Hepatocyte (in vitro differentiated cells): ENCODE measurements at regions not wholly inside any gene's neighbourhood (a gene's known extent, or its start where the extent isn't known, plus 50 kb on each side); places are given as distances from the start of the nearest gene placed in this dataset.

ENCODE experiments used
- DNase-seq: peaks from one replicate; pipeline ENCODE4 v3.0.0-alpha.2; 2016; ENCODE audit warnings: low spot score
- H2AFZ ChIP-seq: fragments of 200-600 bp; sonication (generic); 2 replicates; pipeline ENCODE4 v1.6.0; 2016; ENCODE audit warnings: antibody characterized with exemption, mild to moderate bottlenecking
- H3K27ac ChIP-seq: fragments of 200-600 bp; sonication (generic); 2 replicates; pipeline ENCODE4 v1.5.1; 2016; ENCODE audit warnings: mild to moderate bottlenecking
- H3K27me3 ChIP-seq: fragments of 200-600 bp; sonication (generic); 2 replicates; pipeline ENCODE4 v1.6.1; 2016
- H3K36me3 ChIP-seq: fragments of 200-600 bp; sonication (generic); replicated peaks from 2 replicates; pipeline ENCODE4 v1.5.1; 2016; ENCODE audit warnings: low read depth; ENCODE audit not compliant: insufficient read depth
- H3K4me1 ChIP-seq: fragments of 200-600 bp; sonication (generic); 2 replicates; pipeline ENCODE4 v1.5.1; 2016; ENCODE audit warnings: mild to moderate bottlenecking, moderate library complexity; ENCODE audit not compliant: insufficient read depth
- H3K4me2 ChIP-seq: fragments of 200-600 bp; sonication (generic); 2 replicates; pipeline ENCODE4 v1.6.0; 2016
- H3K4me3 ChIP-seq: fragments of 200-600 bp; sonication (generic); 2 replicates; pipeline ENCODE4 v1.5.1; 2016; ENCODE audit warnings: mild to moderate bottlenecking
- H3K79me2 ChIP-seq: fragments of 200-600 bp; sonication (generic); 2 replicates; pipeline ENCODE4 v1.6.0; 2017; ENCODE audit warnings: mild to moderate bottlenecking
- H3K9me2 ChIP-seq: fragments of 200-600 bp; sonication (generic); replicated peaks from 2 replicates; pipeline ENCODE4 v1.6.0; 2017; ENCODE audit warnings: mild to moderate bottlenecking; ENCODE audit not compliant: insufficient read depth
- H3K9me3 ChIP-seq: fragments of 200-600 bp; sonication (generic); 2 replicates; pipeline ENCODE4 v1.5.1; 2016; ENCODE audit warnings: low read depth, mild to moderate bottlenecking
- H4K20me1 ChIP-seq: fragments of 200-600 bp; sonication (generic); 2 replicates; pipeline ENCODE4 v1.6.0; 2016; ENCODE audit warnings: mild to moderate bottlenecking; ENCODE audit not compliant: insufficient read depth, poor library complexity, severe bottlenecking
- EZH2 ChIP-seq: fragments of 200-600 bp; sonication (generic); IDR thresholded peaks from 2 replicates; pipeline ENCODE4 v1.6.1; 2016; ENCODE audit warnings: antibody characterized with exemption, mild to moderate bottlenecking, borderline replicate concordance
- EZH2phosphoT487 ChIP-seq: fragments of 200-600 bp; sonication (generic); IDR thresholded peaks from one replicate; pipeline ENCODE4 v1.6.1; 2018; ENCODE audit warnings: antibody characterized with exemption, mild to moderate bottlenecking, low read depth, moderate library complexity; ENCODE audit not compliant: unreplicated experiment, severe bottlenecking
- WGBS: methylation state at CpG from one replicate; pipeline ENCODE4 v1.1.6; 2016; ENCODE audit warnings: low lambda C conversion rate; ENCODE audit errors: missing lambda C conversion rate; 5-methylcytosine and 5-hydroxymethylcytosine counted together
- TF ChIP-seq, protein P1 (sequence below): fragments of 200-600 bp; sonication (generic); IDR thresholded peaks from 2 replicates; pipeline ENCODE4 v1.5.1; 2016; ENCODE audit warnings: antibody characterized with exemption, mild to moderate bottlenecking; ENCODE audit not compliant: poor library complexity

DNA sequence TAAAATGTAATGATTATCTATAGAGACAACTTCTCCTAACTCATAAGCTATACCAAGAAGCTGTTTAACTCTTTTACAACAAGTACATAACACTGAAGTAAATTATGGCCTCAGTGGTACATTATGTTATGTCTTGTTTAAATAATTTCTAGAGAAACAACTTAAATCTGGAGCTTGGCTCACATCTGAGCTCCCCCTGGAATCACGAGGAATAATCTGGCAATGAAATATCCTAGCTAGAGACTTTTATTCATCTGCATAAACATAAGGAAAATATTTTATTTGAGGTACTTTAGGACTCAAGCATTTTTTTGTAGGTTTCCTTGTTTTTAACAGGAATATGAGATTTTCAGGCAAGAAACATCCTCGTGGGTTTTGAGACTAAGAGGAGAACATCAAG, 354.7 kb upstream of the SLC7A11 start:
- Histone ChIP-seq H3K4me1 (no peaks in the 10 kb centered on the region), H3K4me2 (no peak overlapping the region), H3K4me3 (no peak overlapping the region), H3K27ac (no peak overlapping the region), H2AFZ (no peak overlapping the region), H3K27me3 (no peaks in the 10 kb centered on the region), H4K20me1 (no peaks in the 10 kb centered on the region), H3K79me2 (no peaks in the 10 kb centered on the region), H3K9me3 (no peaks in the 10 kb centered on the region), H3K36me3 (no peaks in the 10 kb centered on the region), H3K9me2 (no peaks in the 10 kb centered on the region)
- no peak for DNase-seq
- no peak for TF ChIP-seq EZH2phosphoT487
- TF ChIP-seq EZH2, result no peak
- TF ChIP-seq, protein P1, sequence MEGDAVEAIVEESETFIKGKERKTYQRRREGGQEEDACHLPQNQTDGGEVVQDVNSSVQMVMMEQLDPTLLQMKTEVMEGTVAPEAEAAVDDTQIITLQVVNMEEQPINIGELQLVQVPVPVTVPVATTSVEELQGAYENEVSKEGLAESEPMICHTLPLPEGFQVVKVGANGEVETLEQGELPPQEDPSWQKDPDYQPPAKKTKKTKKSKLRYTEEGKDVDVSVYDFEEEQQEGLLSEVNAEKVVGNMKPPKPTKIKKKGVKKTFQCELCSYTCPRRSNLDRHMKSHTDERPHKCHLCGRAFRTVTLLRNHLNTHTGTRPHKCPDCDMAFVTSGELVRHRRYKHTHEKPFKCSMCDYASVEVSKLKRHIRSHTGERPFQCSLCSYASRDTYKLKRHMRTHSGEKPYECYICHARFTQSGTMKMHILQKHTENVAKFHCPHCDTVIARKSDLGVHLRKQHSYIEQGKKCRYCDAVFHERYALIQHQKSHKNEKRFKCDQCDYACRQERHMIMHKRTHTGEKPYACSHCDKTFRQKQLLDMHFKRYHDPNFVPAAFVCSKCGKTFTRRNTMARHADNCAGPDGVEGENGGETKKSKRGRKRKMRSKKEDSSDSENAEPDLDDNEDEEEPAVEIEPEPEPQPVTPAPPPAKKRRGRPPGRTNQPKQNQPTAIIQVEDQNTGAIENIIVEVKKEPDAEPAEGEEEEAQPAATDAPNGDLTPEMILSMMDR, result no peak
- 59% methylated on average over 2 of the region's 2 CpGs for WGBS

DNA sequence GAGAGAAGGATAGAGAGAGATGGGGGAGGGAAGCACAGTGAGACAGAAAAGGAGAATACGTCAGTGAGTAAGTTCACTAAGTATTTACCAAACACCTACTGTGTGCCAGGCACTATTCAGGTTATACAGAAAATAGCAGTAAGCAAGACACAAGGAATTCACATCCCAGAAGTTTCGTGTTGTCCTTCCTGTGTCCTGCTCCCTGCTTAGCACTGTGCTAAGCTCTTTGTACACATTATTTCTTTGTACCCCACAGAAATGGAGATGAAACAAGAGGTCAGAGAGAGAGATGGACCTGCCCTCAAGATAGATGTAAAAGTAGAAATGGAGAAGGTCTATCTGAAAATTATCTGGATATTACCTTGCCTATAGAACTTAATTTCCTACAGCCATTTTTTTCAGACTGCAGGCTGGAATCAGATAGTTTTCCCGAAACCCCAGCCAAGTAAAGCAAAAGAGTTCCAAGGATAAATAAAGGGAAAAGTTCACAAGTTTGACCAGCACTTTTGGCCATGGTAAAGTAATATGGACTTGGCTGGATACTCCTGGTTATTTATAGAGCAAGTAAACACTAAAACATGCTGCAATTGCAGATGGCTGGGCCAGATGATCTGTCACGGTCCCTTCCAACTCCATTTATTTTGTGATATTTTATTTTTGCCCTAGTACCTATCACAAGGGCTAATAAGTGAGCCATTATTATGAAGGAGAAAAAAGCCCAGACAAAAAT, 353.7 kb upstream of the SLC7A11 start:
- no peaks in the 10 kb centered on the region for H3K4me1 ChIP-seq
- no peaks in the 10 kb centered on the region for H3K27me3 ChIP-seq
- 88% methylated on average over 4 of the region's 4 CpGs for WGBS
- H3K4me2 ChIP-seq, result no peak overlapping the region
- no peaks in the 10 kb centered on the region for H3K79me2 ChIP-seq
- H3K9me3 ChIP-seq, result no peaks in the 10 kb centered on the region
- no peaks in the 10 kb centered on the region for H4K20me1 ChIP-seq
- no peak overlapping the region for H2AFZ ChIP-seq
- no peak overlapping the region for H3K27ac ChIP-seq
- no peak for TF ChIP-seq EZH2phosphoT487
- no peak for TF ChIP-seq EZH2
- TF ChIP-seq, protein P1, result no peak
- no peaks in the 10 kb centered on the region for H3K9me2 ChIP-seq
- no peak for DNase-seq
- H3K36me3 ChIP-seq, result no peaks in the 10 kb centered on the region
- no peak overlapping the region for H3K4me3 ChIP-seq

DNA sequence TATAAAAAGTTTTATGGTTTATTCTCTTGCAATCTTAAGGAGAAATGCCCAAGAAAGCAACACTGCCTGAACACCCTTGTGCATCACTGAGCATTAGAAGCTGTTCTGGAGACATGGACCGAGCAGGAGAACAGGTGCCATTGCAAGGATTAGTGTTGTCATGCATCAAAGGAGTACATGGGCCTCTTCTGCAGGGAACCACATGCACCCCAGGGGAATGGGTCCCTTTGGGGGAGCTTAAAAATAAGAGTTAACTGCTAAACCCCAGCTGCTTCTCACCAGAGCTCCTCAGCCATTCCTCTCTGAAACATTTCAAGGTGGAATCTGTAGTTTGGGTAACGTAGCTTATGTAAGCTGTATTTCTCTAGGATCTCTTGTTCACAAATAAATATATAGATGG, 353.0 kb upstream of the SLC7A11 start:
- Histone ChIP-seq H3K9me2 (no peaks in the 10 kb centered on the region), H2AFZ (no peak overlapping the region), H3K9me3 (no peaks in the 10 kb centered on the region), H3K27me3 (no peaks in the 10 kb centered on the region), H3K79me2 (no peaks in the 10 kb centered on the region), H3K4me2 (no peak overlapping the region), H3K27ac (no peak overlapping the region), H3K36me3 (no peaks in the 10 kb centered on the region), H3K4me3 (no peak overlapping the region), H4K20me1 (no peaks in the 10 kb centered on the region), H3K4me1 (no peaks in the 10 kb centered on the region)
- DNase-seq, result no peak
- 95% methylated on average over 2 of the region's 2 CpGs for WGBS
- TF ChIP-seq, protein P1, result no peak
